K562 (cell line): ENCODE measurements at regions not wholly inside any gene's neighbourhood (a gene's known extent, or its start where the extent isn't known, plus 50 kb on each side); places are given as distances from the start of the nearest gene placed in this dataset.

ENCODE experiments used
- ATF1 ChIP-seq, 2 experiments: fragments of 450-650 bp in 1 of 2; IDR thresholded peaks; 2 replicates each; pipeline ENCODE4 v1.6.1; 2016; ENCODE audit warnings: missing compliant biosample characterization in 1 of 2, missing genetic modification characterization in 1 of 2
- ATF6 ChIP-seq: sonication (generic); formaldehyde crosslinking; IDR thresholded peaks from 2 replicates; pipeline ENCODE4 v1.4.0; 2020; ENCODE audit warnings: mild to moderate bottlenecking, missing genetic modification reagents
- CCNT2 ChIP-seq: IDR thresholded peaks from 2 replicates; pipeline ENCODE4 v1.6.1; 2011; ENCODE audit warnings: borderline replicate concordance, low read depth, mild to moderate bottlenecking, moderate library complexity, mixed read lengths, low read length; ENCODE audit not compliant: insufficient read length; ENCODE audit errors: extremely low read depth
- E2F6 ChIP-seq, 2 experiments: IDR thresholded peaks; 2 replicates each; pipeline ENCODE4 v1.6.1; 2011; ENCODE audit warnings: borderline replicate concordance in 1 of 2, control low read depth in 1 of 2, low read depth in 1 of 2, low read length in 1 of 2, mild to moderate bottlenecking in 1 of 2, mixed read lengths in 1 of 2, moderate library complexity in 1 of 2; ENCODE audit not compliant: insufficient read depth in 1 of 2, insufficient read length in 1 of 2, poor library complexity in 1 of 2, severe bottlenecking in 1 of 2; ENCODE audit errors: extremely low read depth in 1 of 2
- EGR1 ChIP-seq: fragments of 450-650 bp; conservative IDR thresholded peaks from 2 replicates; pipeline ENCODE4 v1.6.1; 2017; ENCODE audit warnings: mild to moderate bottlenecking
- ETV1 ChIP-seq: fragments of 450-650 bp; conservative IDR thresholded peaks from 2 replicates; pipeline ENCODE4 v1.6.1; 2016; ENCODE audit warnings: missing genetic modification characterization, control low read depth, low read depth, missing compliant biosample characterization
- GABPA ChIP-seq: fragments of 200-800 bp; sonication (Bioruptor generic); conservative IDR thresholded peaks from 2 replicates; pipeline ENCODE4 v1.6.1; 2016; ENCODE audit warnings: low read depth, missing genetic modification characterization, missing compliant biosample characterization
- HDAC1 ChIP-seq, 2 experiments: fragments of 450-650 bp; IDR thresholded peaks; 2 replicates each; pipeline ENCODE4 v1.6.1; 2016 to 2017; ENCODE audit warnings: inconsistent platforms in 1 of 2, mild to moderate bottlenecking in 1 of 2, moderate library complexity in 1 of 2
- KLF1 ChIP-seq: fragments of 450-650 bp; IDR thresholded peaks from 2 replicates; pipeline ENCODE4 v1.6.1; 2016; ENCODE audit warnings: missing genetic modification characterization, missing compliant biosample characterization
- NCOR1 ChIP-seq: fragments of 450-650 bp; IDR thresholded peaks from 2 replicates; pipeline ENCODE4 v1.6.1; 2016; ENCODE audit warnings: mild to moderate bottlenecking, moderate library complexity
- SLC30A9 ChIP-seq: fragments of 250-450 bp; sonication (Bioruptor Pico); IDR thresholded peaks from 2 replicates; pipeline ENCODE4 v1.8.0; 2022; ENCODE audit warnings: mild to moderate bottlenecking, moderate library complexity
- TF ChIP-seq, protein P1 (sequence below), 2 experiments: fragments of 450-650 bp; formaldehyde crosslinking in 1 of 2; IDR thresholded peaks; 2 replicates each; pipeline versions ENCODE4 v1.4.0 to v1.6.1; 2014 to 2020; ENCODE audit warnings: mild to moderate bottlenecking in 2 of 2, borderline replicate concordance in 1 of 2, low read depth in 1 of 2
- TF ChIP-seq, protein P2 (sequence below): fragments of 450-650 bp; formaldehyde crosslinking; IDR thresholded peaks from 2 replicates; pipeline ENCODE4 v1.4.0; 2022; ENCODE audit warnings: mild to moderate bottlenecking, moderate library complexity

- TF ChIP-seq, protein P1, sequence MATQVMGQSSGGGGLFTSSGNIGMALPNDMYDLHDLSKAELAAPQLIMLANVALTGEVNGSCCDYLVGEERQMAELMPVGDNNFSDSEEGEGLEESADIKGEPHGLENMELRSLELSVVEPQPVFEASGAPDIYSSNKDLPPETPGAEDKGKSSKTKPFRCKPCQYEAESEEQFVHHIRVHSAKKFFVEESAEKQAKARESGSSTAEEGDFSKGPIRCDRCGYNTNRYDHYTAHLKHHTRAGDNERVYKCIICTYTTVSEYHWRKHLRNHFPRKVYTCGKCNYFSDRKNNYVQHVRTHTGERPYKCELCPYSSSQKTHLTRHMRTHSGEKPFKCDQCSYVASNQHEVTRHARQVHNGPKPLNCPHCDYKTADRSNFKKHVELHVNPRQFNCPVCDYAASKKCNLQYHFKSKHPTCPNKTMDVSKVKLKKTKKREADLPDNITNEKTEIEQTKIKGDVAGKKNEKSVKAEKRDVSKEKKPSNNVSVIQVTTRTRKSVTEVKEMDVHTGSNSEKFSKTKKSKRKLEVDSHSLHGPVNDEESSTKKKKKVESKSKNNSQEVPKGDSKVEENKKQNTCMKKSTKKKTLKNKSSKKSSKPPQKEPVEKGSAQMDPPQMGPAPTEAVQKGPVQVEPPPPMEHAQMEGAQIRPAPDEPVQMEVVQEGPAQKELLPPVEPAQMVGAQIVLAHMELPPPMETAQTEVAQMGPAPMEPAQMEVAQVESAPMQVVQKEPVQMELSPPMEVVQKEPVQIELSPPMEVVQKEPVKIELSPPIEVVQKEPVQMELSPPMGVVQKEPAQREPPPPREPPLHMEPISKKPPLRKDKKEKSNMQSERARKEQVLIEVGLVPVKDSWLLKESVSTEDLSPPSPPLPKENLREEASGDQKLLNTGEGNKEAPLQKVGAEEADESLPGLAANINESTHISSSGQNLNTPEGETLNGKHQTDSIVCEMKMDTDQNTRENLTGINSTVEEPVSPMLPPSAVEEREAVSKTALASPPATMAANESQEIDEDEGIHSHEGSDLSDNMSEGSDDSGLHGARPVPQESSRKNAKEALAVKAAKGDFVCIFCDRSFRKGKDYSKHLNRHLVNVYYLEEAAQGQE (IDR thresholded peaks at IDR 0.05; ENCODE audit: borderline replicate concordance) = peak; percentile 10; the same call in 1 of the 2 replicates
- TF ChIP-seq, protein P1 (CRISPR knock-in tag; IDR thresholded peaks at IDR 0.05; ENCODE audit: low read depth) = no peak
- peak; percentile 68 for TF ChIP-seq GABPA (tag)
- peak; percentile 27; the same call in 1 of the 2 replicates for TF ChIP-seq NCOR1
- TF ChIP-seq, protein P2, sequence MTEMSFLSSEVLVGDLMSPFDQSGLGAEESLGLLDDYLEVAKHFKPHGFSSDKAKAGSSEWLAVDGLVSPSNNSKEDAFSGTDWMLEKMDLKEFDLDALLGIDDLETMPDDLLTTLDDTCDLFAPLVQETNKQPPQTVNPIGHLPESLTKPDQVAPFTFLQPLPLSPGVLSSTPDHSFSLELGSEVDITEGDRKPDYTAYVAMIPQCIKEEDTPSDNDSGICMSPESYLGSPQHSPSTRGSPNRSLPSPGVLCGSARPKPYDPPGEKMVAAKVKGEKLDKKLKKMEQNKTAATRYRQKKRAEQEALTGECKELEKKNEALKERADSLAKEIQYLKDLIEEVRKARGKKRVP (CRISPR knock-in tag) = no peak
- TF ChIP-seq ATF1 (CRISPR knock-in tag; IDR thresholded peaks at IDR 0.05) = no peak
- TF ChIP-seq ATF1 (tag; IDR thresholded peaks at IDR 0.05) = no peak
- TF ChIP-seq ETV1 (tag) = peak; percentile 81
- TF ChIP-seq SLC30A9 (CRISPR knock-in tag) = no peak
- peak in 1 of 2 experiments; percentile 40; a peak in 1 of 4 replicates for TF ChIP-seq HDAC1 (IDR thresholded peaks at IDR 0.05)
- TF ChIP-seq E2F6 (IDR thresholded peaks at IDR 0.05; ENCODE audit: borderline replicate concordance in 1 of 2, extremely low read depth in 1 of 2, insufficient read depth in 1 of 2, insufficient read length in 1 of 2, low read depth in 1 of 2, low read length in 1 of 2, poor library complexity in 1 of 2, severe bottlenecking in 1 of 2) = peak; percentile 54 to 74
- peak; percentile 98 for TF ChIP-seq KLF1 (tag)
- peak; percentile 97 for TF ChIP-seq EGR1
- 0 out of 2 replicates have a peak, but pooled peaks have one; percentile 42 for TF ChIP-seq ATF6 (CRISPR knock-in tag)
- peak; percentile 57 for TF ChIP-seq CCNT2
Measured at GRCh38 chr22:46085828-46086576, 64.3 kb upstream of the PPARA start (continued).
